Vagina (tissue), 2 donors: ENCODE measurements at regions not wholly inside any gene's neighbourhood (a gene's known extent, or its start where the extent isn't known, plus 50 kb on each side); places are given as distances from the start of the nearest gene placed in this dataset.
A peak's percentile ranks its signal among the peaks of the same experiment; 100 is the strongest.

Experiments used
- DNase-seq, 2 donors: peaks; one replicate each; pipeline ENCODE4 v3.0.0-alpha.2; 2017; ENCODE audit errors: extremely low spot score in 2 of 2
- H3K27ac ChIP-seq: fragments of 200-600 bp; sonication (generic); one replicate; pipeline ENCODE4 v1.5.1; 2019
- H3K27me3 ChIP-seq: fragments of 200-600 bp; sonication (generic); one replicate; pipeline ENCODE4 v1.5.1; 2019
- H3K36me3 ChIP-seq, 2 donors: fragments of 200-600 bp; sonication (generic); one replicate each; pipeline ENCODE4 v1.5.1; 2017 to 2019
- H3K4me1 ChIP-seq: fragments of 200-600 bp; sonication (generic); one replicate; pipeline ENCODE4 v1.5.1; 2019
- H3K4me3 ChIP-seq, 2 donors: fragments of 200-600 bp; sonication (generic); 1 replicate in 1 of 2; 2 replicates in 1 of 2; pipeline ENCODE4 v1.5.1; 2016 to 2019
- H3K9me3 ChIP-seq: fragments of 200-600 bp; sonication (generic); one replicate; pipeline ENCODE4 v1.5.1; 2019
- POLR2A ChIP-seq, 2 donors: fragments of 450-650 bp; IDR thresholded peaks; one replicate each; pipeline ENCODE4 v1.6.1; 2017; ENCODE audit warnings: antibody characterized with exemption in 2 of 2, mild to moderate bottlenecking in 2 of 2, moderate library complexity in 2 of 2
- POLR2AphosphoS5 ChIP-seq, 2 donors: sonication (generic); formaldehyde crosslinking; IDR thresholded peaks; one replicate each; pipeline ENCODE4 v1.9.0; 2017; ENCODE audit warnings: antibody characterized with exemption in 2 of 2, mild to moderate bottlenecking in 2 of 2, low read depth in 1 of 2; ENCODE audit not compliant: insufficient read depth in 1 of 2
- intact Hi-C: fragments of 100-400 bp; cut with DNase I; formaldehyde crosslinking; loops from one replicate; pipeline ENCODE4 v1.15.1; 2023
- TF ChIP-seq, protein P1 (sequence below), 3 experiments: fragments of 450-650 bp in 2 of 3; fragments of 200-600 bp in 1 of 3; sonication (generic) in 1 of 3; IDR thresholded peaks; one replicate each; pipeline ENCODE4 v1.5.1; 2017 to 2019; ENCODE audit warnings: antibody characterized with exemption in 3 of 3, mild to moderate bottlenecking in 2 of 3, moderate library complexity in 2 of 3

DNA sequence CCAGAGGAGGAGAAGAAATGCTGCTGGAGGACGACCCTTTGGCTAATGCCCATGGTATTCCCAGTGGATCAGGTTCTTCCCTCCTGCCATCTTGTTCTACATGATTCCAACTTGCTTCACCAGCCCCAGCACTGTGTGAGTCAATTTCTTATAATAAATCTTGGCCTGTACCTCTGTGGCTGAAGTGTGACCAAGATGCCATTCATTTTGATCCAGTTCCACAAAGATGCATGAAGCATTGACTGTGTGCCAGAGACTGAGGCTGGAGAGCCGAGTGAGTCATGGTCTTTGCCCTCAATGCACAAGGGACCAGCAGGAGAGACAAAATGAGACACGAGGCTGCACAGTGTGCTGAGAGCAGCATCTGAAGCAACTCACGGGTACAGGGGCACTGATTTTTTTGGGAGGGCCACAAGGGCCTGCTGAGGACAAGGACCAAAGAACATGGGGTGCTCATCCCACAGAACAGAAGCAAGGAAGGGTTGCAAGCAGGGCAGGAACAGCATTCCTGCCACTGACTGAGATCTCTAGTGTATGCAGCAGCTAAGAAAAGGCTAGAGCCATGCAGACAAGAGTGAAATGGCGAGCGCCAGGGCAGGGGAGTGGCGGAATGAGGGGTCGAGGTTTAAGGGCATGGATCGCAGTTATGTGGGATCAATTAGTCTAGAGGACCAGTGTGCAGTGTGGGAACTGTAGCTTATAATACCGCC is 207.0 kb downstream of the THBS2 start:
- no peaks in the 10 kb centered on the region for H3K9me3 ChIP-seq
- intact Hi-C loops = no loop called here
- peaks cover 8% of the 10 kb centered on the region for H3K4me1 ChIP-seq
- TF ChIP-seq POLR2A (IDR thresholded peaks at IDR 0.05) (no peak), POLR2AphosphoS5 (IDR thresholded peaks at IDR 0.05; ENCODE audit: insufficient read depth in 1 of 2, low read depth in 1 of 2) (no peak)
- TF ChIP-seq, protein P1, sequence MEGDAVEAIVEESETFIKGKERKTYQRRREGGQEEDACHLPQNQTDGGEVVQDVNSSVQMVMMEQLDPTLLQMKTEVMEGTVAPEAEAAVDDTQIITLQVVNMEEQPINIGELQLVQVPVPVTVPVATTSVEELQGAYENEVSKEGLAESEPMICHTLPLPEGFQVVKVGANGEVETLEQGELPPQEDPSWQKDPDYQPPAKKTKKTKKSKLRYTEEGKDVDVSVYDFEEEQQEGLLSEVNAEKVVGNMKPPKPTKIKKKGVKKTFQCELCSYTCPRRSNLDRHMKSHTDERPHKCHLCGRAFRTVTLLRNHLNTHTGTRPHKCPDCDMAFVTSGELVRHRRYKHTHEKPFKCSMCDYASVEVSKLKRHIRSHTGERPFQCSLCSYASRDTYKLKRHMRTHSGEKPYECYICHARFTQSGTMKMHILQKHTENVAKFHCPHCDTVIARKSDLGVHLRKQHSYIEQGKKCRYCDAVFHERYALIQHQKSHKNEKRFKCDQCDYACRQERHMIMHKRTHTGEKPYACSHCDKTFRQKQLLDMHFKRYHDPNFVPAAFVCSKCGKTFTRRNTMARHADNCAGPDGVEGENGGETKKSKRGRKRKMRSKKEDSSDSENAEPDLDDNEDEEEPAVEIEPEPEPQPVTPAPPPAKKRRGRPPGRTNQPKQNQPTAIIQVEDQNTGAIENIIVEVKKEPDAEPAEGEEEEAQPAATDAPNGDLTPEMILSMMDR (IDR thresholded peaks at IDR 0.05) = no peak
- no peaks in the 10 kb centered on the region for H3K27me3 ChIP-seq
- no peak overlapping the region for H3K4me3 ChIP-seq
- H3K27ac ChIP-seq = no peak overlapping the region
- H3K36me3 ChIP-seq = no peaks in the 10 kb centered on the region
- no peak for DNase-seq

DNA sequence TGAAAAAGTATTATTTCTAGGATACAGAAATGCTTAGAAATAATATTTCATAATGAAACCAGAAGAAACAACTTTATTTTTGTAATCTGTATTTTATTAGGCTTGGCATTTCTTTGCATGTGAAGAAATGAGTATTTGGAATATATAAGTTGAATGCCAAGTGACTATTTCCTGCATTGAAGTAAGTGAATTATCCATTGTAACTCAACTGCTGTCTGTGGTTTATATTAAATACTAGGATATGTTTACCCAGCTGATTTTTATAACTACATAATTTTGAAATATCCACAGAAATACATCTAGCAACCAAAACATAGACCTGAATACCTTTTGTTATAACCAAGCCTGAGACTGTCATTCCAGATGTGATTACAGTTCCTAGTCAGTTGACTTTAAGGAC is 207.6 kb downstream of the THBS2 start:
- no peaks in the 10 kb centered on the region for H3K27me3 ChIP-seq
- intact Hi-C loops = no loop called here
- TF ChIP-seq, protein P1 (IDR thresholded peaks at IDR 0.05) = no peak
- no peak for TF ChIP-seq POLR2AphosphoS5 (IDR thresholded peaks at IDR 0.05; ENCODE audit: insufficient read depth in 1 of 2, low read depth in 1 of 2)
- TF ChIP-seq POLR2A (IDR thresholded peaks at IDR 0.05) = no peak
- H3K36me3 ChIP-seq = no peaks in the 10 kb centered on the region
- H3K9me3 ChIP-seq = no peaks in the 10 kb centered on the region
- no peak overlapping the region for H3K27ac ChIP-seq
- no peak for DNase-seq
- H3K4me3 ChIP-seq = no peak overlapping the region
- H3K4me1 ChIP-seq = peaks cover 8% of the 10 kb centered on the region

DNA sequence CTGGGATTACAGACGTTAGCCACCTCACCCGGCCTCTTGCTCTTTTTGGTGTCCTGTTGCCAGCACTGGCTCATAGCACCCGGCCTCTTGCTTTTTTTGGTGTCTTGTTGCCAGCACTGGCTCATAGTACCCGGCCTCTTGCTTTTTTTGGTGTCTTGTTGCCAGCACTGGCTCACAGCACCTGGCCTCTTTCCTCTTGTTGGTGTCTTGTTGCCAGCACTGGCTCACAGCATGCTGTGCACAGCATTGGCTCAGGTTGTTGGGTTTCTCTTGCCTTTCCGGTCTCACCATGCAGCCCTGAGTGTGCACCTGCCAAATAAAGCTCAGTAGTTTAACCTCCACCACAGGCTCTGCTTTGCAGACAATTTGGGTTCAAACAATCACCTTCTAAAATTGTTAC is 208.2 kb downstream of the THBS2 start:
- H3K36me3 ChIP-seq = no peaks in the 10 kb centered on the region
- H3K27me3 ChIP-seq = no peaks in the 10 kb centered on the region
- H3K9me3 ChIP-seq = no peaks in the 10 kb centered on the region
- H3K27ac ChIP-seq = peak overlapping the region; percentile 56
- DNase-seq = no peak
- H3K4me3 ChIP-seq = no peak overlapping the region
- intact Hi-C loops = no loop called here
- TF ChIP-seq POLR2A (IDR thresholded peaks at IDR 0.05) (no peak), POLR2AphosphoS5 (IDR thresholded peaks at IDR 0.05; ENCODE audit: insufficient read depth in 1 of 2, low read depth in 1 of 2) (no peak)
- TF ChIP-seq, protein P1 (IDR thresholded peaks at IDR 0.05) = no peak
- peaks cover 8% of the 10 kb centered on the region for H3K4me1 ChIP-seq

DNA sequence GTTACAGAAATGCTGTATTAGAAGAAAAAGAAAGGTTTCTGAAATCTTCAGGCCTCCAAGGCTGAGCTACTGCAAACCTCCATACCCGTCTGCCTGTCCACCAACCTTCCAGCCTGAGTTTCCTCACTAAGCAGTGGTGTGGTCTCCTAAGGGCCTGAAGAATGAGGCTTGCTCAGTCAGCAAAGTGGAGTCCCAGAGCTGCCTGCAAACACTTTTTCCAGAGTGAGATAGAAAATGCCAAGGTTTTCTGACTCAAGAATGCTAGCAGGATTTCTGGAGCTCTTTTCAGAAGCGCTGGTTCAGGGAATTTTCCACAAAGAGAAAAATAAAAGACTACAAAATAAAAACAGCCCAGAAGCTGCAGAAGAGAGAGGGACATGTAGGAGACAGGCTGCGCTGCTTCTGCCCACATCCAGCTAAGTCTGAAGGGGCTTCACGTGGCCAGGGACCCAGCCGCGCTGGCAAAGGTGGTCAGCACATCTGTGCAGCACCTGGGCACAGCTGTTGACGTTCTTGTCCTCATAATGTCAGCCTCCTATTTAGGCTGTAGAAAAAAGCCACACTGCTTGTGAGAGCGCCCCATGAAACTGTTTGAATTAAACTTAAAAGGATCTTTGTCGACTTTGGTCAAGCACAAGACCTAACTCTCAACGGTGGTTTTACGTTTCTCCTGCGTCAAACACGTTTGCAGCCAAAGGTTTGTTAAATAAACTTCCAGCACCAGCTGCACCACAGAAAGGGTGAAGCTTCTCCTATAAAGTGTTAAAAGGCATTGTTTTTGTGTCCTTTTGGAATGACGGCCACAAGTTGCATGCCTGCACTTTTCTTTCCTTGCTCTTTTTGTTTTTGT is 209.0 kb downstream of the THBS2 start:
- intact Hi-C loops = no loop called here
- Histone ChIP-seq H3K27ac (peak overlapping the region; percentile 56), H3K9me3 (no peaks in the 10 kb centered on the region), H3K27me3 (no peaks in the 10 kb centered on the region), H3K36me3 (no peaks in the 10 kb centered on the region), H3K4me3 (no peak overlapping the region), H3K4me1 (peaks cover 8% of the 10 kb centered on the region)
- no peak for TF ChIP-seq POLR2A (IDR thresholded peaks at IDR 0.05)
- TF ChIP-seq POLR2AphosphoS5 (IDR thresholded peaks at IDR 0.05; ENCODE audit: insufficient read depth in 1 of 2, low read depth in 1 of 2) = no peak
- TF ChIP-seq, protein P1 (IDR thresholded peaks at IDR 0.05) = no peak
- DNase-seq = no peak

DNA sequence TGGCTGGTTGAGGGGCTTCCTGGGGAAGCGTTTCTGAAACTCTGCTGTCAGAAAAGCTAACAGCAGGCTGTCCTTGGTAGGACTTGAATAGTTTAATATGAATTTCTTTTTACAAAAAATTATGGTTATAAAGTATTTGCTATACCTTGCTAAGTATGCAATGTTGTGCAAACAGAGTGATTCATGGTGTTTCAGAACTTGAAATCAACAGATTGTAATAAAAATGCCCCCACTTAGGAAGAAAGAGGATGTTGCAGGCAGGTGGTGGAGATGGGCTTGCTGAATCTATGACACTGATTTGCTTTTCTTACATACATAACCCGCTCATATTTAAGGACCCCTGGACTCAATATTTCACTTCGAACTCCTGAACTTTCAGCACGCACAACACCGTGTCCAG is 211.6 kb downstream of the THBS2 start:
- peaks cover 8% of the 10 kb centered on the region for H3K4me1 ChIP-seq
- no peak for DNase-seq
- H3K27me3 ChIP-seq = no peaks in the 10 kb centered on the region
- TF ChIP-seq POLR2AphosphoS5 (IDR thresholded peaks at IDR 0.05; ENCODE audit: insufficient read depth in 1 of 2, low read depth in 1 of 2) (no peak), POLR2A (IDR thresholded peaks at IDR 0.05) (no peak)
- TF ChIP-seq, protein P1 (IDR thresholded peaks at IDR 0.05) = no peak
- H3K36me3 ChIP-seq = no peaks in the 10 kb centered on the region
- intact Hi-C loops = no loop called here
- no peak overlapping the region for H3K4me3 ChIP-seq
- no peaks in the 10 kb centered on the region for H3K9me3 ChIP-seq
- no peak overlapping the region for H3K27ac ChIP-seq
